Right renal cortex interstitium (tissue), 3 donors: ENCODE measurements at regions not wholly inside any gene's neighbourhood (a gene's known extent, or its start where the extent isn't known, plus 50 kb on each side); places are given as distances from the start of the nearest gene placed in this dataset.

Source experiments
- DNase-seq, 3 donors: peaks; one replicate each; pipeline ENCODE4 v3.0.0-alpha.2; 2013; ENCODE audit warnings: low read depth in 3 of 3, low spot score in 2 of 3

- no peak for DNase-seq
These were observed 176.0 kb downstream of the ESRRB start for GRCh38 chr14:76551906-76552305.

DNA sequence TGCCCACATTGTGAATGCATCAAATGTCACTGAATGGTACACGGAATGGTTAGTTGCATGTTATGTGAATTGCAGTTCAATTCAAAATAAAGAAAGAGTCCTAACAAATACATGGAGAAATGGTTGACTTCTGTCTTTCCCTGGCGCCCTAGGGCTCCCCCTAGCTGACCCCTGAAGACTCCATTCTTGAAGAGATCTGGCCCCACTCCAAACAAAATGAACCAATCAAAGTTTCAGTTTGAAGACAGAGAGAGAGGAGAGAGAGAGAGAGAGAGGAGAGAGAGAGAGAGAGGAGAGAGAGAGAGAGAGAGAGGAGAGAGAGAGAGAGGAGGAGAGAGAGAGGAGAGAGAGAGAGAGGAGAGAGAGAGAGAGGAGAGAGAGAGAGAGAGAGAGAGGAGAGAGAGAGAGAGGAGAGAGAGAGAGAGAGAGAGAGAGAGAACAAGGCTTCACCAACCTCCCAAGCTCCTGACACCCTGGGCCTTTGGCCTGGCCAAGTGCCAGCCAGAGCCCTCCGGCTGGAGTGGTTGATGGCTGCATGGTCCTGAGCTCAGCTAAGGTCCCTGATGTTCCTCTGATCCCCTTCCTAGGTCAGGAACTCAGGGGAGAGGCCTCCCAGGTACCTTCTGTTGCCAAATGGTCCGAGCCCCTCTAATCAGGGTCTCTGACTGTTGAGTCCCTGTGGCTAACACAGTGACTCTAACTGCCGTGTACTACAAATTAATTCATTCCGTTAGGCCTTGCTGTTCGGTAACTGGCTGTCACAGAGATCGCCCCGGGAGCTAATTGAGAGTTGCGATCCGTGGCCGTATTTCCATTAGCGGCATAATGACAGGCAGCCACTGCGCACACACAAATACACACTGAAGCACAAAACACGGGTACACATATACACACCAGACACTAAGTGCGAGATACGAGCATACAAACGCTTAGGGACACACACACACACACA lies 188.8 kb downstream of the ESRRB start:
- no peak for DNase-seq

DNA sequence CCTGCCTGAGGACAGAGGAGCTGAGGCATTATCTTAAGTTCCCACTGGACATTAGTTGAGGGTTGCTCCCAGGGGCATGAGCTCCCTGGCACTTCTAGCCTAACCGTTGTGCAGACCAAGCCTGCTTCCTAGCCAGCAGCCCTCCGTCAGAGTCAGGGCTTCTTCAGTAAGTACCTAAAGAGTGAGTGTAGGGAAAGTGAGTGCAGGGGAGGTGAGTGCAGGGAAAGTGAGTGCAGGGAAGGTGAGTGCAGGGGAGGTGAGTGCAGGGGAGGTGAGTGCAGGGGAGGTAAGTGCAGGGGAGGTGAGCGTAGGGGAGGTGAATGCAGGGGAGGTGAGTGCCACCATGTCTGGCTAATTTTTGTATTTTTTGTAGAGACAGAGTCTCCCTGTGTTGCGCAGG lies 190.5 kb downstream of the ESRRB start:
- no peak for DNase-seq

DNA sequence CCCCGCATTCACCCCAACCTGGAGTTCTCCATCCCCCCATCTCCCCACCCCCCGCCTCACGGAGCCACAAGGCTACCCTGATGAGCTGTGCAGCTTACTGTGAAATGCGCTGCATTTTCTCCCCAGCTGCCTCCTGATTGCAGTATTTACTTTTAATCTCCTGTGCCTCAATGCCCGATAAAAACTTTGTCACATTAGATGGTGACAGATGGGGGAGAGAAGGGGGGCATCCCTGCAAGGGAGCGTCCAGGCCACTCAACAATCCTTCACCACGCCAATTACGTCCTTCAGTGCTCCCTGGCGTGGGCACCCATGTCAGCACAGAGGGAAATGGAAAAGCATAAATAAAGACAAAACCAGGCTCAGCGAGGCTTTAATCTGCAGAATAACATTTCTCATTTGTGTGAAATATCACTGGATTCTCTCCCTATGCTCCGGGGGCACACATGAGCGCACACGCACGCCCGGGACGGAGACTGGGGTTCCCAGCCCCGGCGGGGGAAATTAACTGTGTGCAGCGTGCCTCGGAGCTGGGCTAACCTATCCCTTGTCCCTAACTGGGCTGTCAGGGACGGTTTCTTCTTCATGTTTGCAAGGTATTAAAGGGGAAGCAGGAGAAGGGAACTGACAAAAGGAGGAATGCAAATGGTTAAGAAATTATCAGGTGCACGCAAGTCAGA lies 186.7 kb upstream of the VASH1 start:
- DNase-seq: no peak

GRCh38 chr14:76575108-76575507 lies 186.2 kb upstream of the VASH1 start:
- no peak for DNase-seq

DNA sequence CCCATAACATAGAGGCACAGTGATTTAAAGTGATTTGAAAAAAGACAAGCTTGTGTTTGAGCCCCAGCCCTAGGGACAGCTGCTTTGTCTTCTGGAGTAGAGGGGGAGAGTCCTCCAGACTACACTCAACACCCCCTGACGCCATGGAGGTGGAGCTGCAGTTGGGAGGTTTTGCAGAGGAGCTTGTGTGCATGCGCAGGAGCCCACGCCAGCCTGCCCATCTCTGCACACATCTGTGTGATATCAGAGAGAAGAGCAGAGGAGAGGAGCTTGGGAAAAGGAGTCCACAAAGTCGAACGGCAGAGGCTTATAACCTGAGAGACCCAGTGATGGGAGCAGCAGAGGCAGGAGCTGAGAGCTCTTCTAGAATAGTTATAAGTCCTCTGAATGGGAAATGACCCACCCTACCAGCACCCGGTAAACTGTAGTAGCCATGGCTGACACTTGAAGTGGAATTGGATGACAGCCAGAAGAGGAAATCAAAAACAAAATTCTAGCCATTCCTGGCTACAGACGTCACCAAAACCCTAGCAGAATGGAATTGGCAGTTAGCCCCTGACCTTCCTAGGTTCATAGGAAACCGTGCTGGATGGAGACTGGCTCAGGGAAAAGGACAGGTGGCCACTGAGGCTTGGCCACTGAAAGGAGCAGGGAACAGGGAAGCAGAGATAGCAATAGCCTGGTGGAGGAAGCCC lies 185.1 kb upstream of the VASH1 start:
- DNase-seq: no peak

- DNase-seq: no peak
These were observed 184.2 kb upstream of the VASH1 start for GRCh38 chr14:76577090-76577489.

- DNase-seq: no peak
These were observed 183.4 kb upstream of the VASH1 start for GRCh38 chr14:76577837-76578236.

DNA sequence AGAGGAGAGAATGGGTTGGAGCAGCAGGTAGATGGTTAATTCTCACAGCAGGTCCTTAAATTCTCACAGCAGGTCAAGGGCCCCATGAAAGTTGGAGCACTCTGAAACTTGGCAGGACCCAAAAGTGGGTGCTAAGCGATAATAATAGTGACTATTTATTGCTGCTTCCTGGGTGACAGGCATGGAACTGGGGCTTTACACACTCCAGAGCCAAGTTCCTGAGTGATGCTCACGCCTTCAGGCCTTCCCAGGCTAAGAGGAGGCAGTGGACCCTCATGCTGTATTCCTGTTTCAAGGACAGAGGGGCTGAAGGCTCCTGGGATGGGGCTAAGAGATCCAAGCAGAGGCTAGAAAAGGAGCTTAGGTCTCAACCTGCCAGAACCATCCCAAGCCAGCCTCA lies 180.9 kb upstream of the VASH1 start:
- no peak for DNase-seq

- DNase-seq: no peak
These were observed 180.3 kb upstream of the VASH1 start for GRCh38 chr14:76580967-76581366.

GRCh38 chr14:76581592-76581991 lies 179.7 kb upstream of the VASH1 start:
- DNase-seq: no peak

DNA sequence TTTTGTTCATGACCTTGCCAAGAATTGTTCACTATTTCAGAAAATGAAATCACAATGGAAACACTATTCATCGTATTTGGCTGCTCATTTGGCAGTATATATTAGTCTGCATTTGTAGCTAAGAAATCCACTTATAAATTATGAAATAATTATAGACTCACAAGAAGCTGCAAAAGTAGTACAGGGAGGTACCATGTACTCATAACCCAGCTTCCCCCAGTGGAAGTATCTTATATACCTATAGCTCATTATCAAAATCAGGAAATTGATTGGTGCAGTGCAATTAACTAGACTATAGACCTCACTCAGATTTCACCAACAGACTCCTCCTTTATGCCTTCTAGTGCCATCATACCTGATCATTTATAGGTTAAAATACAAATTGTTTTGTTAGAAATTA lies 178.8 kb upstream of the VASH1 start:
- no peak for DNase-seq

GRCh38 chr14:76583174-76583573 lies 178.1 kb upstream of the VASH1 start:
- no peak for DNase-seq

- DNase-seq: no peak
These were observed 177.5 kb upstream of the VASH1 start for GRCh38 chr14:76583805-76584204.

GRCh38 chr14:76584271-76584702 lies 177.0 kb upstream of the VASH1 start:
- DNase-seq: peak; percentile 63 to 80 (median 67)

DNA sequence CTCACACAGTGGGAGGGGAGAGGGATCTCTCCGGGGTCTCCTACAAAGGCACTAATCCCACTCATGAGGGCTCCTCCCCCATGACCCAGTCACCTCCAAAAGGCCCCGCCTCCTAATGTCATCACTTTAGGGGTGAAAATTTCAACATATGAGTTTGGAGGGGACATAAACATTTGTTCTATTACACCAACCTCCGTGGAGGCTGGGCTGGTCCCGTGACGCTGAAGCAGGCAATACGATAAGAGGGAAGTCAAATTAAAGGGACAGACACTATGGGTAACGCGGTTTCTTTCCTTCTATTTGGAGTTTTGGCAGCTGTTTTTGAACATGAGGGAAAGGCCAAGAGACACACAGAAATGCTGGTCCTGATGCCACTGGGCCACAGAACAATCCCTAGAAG lies 175.7 kb upstream of the VASH1 start:
- DNase-seq: no peak

GRCh38 chr14:76589246-76589645 lies 172.0 kb upstream of the VASH1 start:
- no peak for DNase-seq

GRCh38 chr14:76591266-76591665 lies 170.0 kb upstream of the VASH1 start:
- DNase-seq: no peak

- DNase-seq: no peak
These were observed 166.0 kb upstream of the VASH1 start for GRCh38 chr14:76595266-76595665.

DNA sequence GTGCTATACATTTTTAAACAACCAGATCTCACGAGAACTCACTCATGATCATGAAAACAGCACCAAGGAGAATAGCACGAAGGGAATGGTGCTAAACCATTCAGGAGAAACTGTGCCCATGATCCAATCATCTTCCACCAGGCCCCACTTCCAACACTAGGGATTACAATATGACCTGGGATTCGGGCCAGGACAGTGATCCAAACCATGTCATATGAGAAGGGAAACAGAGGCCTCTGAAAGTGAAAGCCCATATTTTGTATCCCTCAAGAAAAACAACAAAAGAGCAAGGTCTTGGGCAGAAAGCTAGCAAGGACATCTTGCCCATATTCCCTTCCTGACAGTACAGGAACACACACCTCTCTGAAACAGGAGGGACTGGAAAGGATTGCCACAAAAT lies 163.9 kb upstream of the VASH1 start:
- no peak for DNase-seq

DNA sequence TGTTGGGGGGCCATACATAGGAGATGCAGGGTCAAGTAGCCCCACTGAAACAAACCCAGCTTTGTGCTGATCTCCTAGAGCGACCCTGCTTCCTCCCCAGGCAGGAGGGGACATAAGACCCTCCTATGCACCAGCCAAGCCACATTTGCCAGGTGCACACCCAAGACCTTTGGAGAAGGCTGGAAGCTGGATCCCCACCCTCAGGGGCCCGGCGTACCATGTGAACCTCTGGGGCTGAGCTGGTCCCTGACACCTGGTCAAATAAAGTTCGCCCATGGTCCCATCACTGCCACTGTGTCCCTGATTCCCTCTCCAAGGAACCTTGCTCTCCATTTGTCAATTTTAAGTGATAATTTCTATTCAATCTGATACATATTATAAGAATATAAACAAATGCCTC lies 162.1 kb upstream of the VASH1 start:
- no peak for DNase-seq
